CD4-positive, alpha-beta T cell (primary cell): ENCODE measurements at regions not wholly inside any gene's neighbourhood (a gene's known extent, or its start where the extent isn't known, plus 50 kb on each side); places are given as distances from the start of the nearest gene placed in this dataset.

Source experiments
- ATAC-seq: fragments of 200-7000 bp; cut with Tn5 transposase; one replicate; pipeline ENCODE4 v1.10.0; 2022; ENCODE audit warnings: mild to moderate bottlenecking; ENCODE audit not compliant: poor library complexity
- CTCF ChIA-PET: fragments of 350-600 bp; sonication (Branson Sonifier 250); formaldehyde crosslinking; loops from one replicate; lab custom pipeline; 2021; ENCODE audit warnings: antibody characterized with exemption, inconsistent platforms; lab: Charles Lee
- POLR2A ChIA-PET: fragments of 350-600 bp; sonication (Branson Sonifier 250); formaldehyde crosslinking; loops from one replicate; lab custom pipeline; 2021; ENCODE audit warnings: antibody characterized with exemption, inconsistent platforms; lab: Charles Lee
- DNase-seq, 14 experiments: peaks; one replicate each; pipeline ENCODE4 v3.0.0-alpha.2; 2013 to 2020; ENCODE audit warnings: mixed read lengths in 2 of 14
- H3K27ac ChIP-seq, 2 donors: one replicate each; pipeline versions ENCODE4 v1.5.1 to v1.7.0; 2013; ENCODE audit warnings: low read length in 2 of 2, low read depth in 1 of 2, mild to moderate bottlenecking in 1 of 2
- H3K27me3 ChIP-seq, 2 experiments: 1 replicate in 1 of 2; 2 replicates in 1 of 2; pipeline versions ENCODE4 v1.6.1 to v1.7.0; 2013; ENCODE audit warnings: low read length in 2 of 2, control low read depth in 1 of 2, mild to moderate bottlenecking in 1 of 2, moderate library complexity in 1 of 2; ENCODE audit not compliant: insufficient read depth in 2 of 2, control insufficient read depth in 1 of 2
- H3K36me3 ChIP-seq: one replicate; pipeline ENCODE4 v1.6.1; 2013; ENCODE audit warnings: low read length, control low read depth; ENCODE audit not compliant: insufficient read depth
- H3K4me1 ChIP-seq: one replicate; pipeline ENCODE4 v1.6.1; 2013; ENCODE audit warnings: low read length, control low read depth; ENCODE audit not compliant: insufficient read depth
- H3K4me3 ChIP-seq: one replicate; pipeline ENCODE4 v1.5.1; 2013; ENCODE audit warnings: mild to moderate bottlenecking, low read length, moderate library complexity
- H3K9me3 ChIP-seq, 2 experiments: 1 replicate in 1 of 2; 2 replicates in 1 of 2; pipeline versions ENCODE4 v1.6.1 to v1.7.0; 2013; ENCODE audit warnings: low read length in 2 of 2, mild to moderate bottlenecking in 2 of 2, control low read depth in 1 of 2, moderate library complexity in 1 of 2; ENCODE audit not compliant: control insufficient read depth in 1 of 2, insufficient read depth in 1 of 2
- H3K27ac Mint-ChIP-seq: one replicate; pipeline ENCODE4 v1.8.0; 2020; ENCODE audit warnings: mixed read lengths
- H3K27me3 Mint-ChIP-seq: one replicate; pipeline ENCODE4 v1.8.0; 2021; ENCODE audit warnings: mixed read lengths
- H3K36me3 Mint-ChIP-seq: one replicate; pipeline ENCODE4 v1.8.0; 2021; ENCODE audit warnings: low read depth, mixed read lengths
- H3K4me1 Mint-ChIP-seq: one replicate; pipeline ENCODE4 v1.8.0; 2021; ENCODE audit warnings: low read depth, mixed read lengths
- H3K4me3 Mint-ChIP-seq: one replicate; pipeline ENCODE4 v1.8.0; 2020; ENCODE audit warnings: mild to moderate bottlenecking, mixed read lengths
- H3K9me3 Mint-ChIP-seq: one replicate; pipeline ENCODE4 v1.8.0; 2020; ENCODE audit warnings: mixed read lengths
- intact Hi-C, 2 experiments: fragments of 100-400 bp; cut with DNase I in 1 of 2; cut with micrococcal nuclease in 1 of 2; formaldehyde crosslinking; loops; one replicate each; pipeline versions ENCODE4 v1.15.1 to v1.9.0; 2023 to 2025; cut with DNase I, micrococcal nuclease
- TF ChIP-seq, protein P1 (sequence below): fragments of 200-600 bp; IDR thresholded peaks from one replicate; pipeline ENCODE4 v1.8.0; 2022; ENCODE audit warnings: antibody characterized with exemption, mild to moderate bottlenecking

DNA sequence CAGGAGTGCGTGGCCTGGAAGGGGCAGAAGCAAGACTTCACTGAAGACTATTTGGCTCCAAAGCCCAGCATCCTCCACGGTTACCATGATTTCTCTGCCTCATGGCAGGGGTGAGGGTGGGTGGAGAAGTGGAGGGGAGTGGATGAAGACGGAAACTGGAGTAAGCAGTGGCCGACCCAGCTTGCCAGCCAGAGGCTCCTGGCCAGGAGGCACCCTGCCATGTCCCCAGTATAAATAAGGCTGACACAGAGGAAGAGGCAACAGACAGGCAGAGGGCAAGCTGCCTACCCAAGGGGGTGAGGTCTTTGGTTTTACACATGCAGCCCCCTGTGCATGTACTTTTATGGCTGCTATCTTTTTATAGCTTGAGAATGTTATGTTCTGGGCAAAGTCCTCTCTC, 102.6 kb upstream of the TBX20 start:
- intact Hi-C loops, result no loop called here

DNA sequence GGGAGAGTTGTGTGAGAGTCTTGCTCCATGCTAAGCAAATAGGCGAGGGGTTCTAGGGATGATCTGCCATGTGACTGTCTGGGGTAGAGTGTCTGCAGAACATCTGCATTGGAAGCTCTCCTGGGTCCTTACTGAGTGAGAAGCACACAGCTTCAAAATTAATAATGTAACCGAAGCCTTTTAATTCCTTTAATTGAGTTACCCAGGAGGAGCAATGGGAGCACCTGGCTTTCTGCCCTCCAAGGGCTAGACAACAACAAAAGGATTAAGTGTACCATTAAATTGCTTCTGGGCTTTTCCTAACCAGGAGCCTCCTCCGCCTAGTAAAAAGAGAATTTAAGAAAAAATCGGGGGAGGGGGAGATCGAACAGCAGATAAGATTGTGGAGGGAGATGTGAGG, 102.0 kb upstream of the TBX20 start:
- Histone ChIP-seq H3K4me3 (no peak overlapping the region), H3K4me1 (no peaks in the 10 kb centered on the region), H3K9me3 (no peaks in the 10 kb centered on the region), H3K27ac (no peak overlapping the region), H3K36me3 (no peaks in the 10 kb centered on the region), H3K27me3 (peaks cover 2 to 8% of the 10 kb centered on the region in 2 experiments)
- H3K27ac Mint-ChIP-seq, result no peak overlapping the region
- H3K27me3 Mint-ChIP-seq, result peaks cover 19% of the 10 kb centered on the region
- no peaks in the 10 kb centered on the region for H3K4me1 Mint-ChIP-seq
- no peak for ATAC-seq
- H3K4me3 Mint-ChIP-seq, result no peak overlapping the region
- DNase-seq, result no peak
- intact Hi-C loops, result no loop called here
- ChIA-PET CTCF (no interaction called here), POLR2A (no interaction called here)
- no peaks in the 10 kb centered on the region for H3K36me3 Mint-ChIP-seq
- TF ChIP-seq, protein P1, sequence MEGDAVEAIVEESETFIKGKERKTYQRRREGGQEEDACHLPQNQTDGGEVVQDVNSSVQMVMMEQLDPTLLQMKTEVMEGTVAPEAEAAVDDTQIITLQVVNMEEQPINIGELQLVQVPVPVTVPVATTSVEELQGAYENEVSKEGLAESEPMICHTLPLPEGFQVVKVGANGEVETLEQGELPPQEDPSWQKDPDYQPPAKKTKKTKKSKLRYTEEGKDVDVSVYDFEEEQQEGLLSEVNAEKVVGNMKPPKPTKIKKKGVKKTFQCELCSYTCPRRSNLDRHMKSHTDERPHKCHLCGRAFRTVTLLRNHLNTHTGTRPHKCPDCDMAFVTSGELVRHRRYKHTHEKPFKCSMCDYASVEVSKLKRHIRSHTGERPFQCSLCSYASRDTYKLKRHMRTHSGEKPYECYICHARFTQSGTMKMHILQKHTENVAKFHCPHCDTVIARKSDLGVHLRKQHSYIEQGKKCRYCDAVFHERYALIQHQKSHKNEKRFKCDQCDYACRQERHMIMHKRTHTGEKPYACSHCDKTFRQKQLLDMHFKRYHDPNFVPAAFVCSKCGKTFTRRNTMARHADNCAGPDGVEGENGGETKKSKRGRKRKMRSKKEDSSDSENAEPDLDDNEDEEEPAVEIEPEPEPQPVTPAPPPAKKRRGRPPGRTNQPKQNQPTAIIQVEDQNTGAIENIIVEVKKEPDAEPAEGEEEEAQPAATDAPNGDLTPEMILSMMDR, result no peak
- no peaks in the 10 kb centered on the region for H3K9me3 Mint-ChIP-seq

More for the DNA sequence above, 102.6 kb upstream of the TBX20 start:
- Histone ChIP-seq H3K27me3 (peaks cover 2 to 8% of the 10 kb centered on the region in 2 experiments), H3K4me1 (no peaks in the 10 kb centered on the region), H3K27ac (no peak overlapping the region), H3K4me3 (no peak overlapping the region), H3K36me3 (no peaks in the 10 kb centered on the region), H3K9me3 (no peaks in the 10 kb centered on the region)
- TF ChIP-seq, protein P1, result no peak
- ChIA-PET CTCF (no interaction called here), POLR2A (no interaction called here)
- no peak overlapping the region for H3K27ac Mint-ChIP-seq
- no peaks in the 10 kb centered on the region for H3K36me3 Mint-ChIP-seq
- ATAC-seq, result no peak
- H3K4me1 Mint-ChIP-seq, result no peaks in the 10 kb centered on the region
- H3K4me3 Mint-ChIP-seq, result no peak overlapping the region
- H3K27me3 Mint-ChIP-seq, result peaks cover 21% of the 10 kb centered on the region
- no peaks in the 10 kb centered on the region for H3K9me3 Mint-ChIP-seq
- no peak for DNase-seq

DNA sequence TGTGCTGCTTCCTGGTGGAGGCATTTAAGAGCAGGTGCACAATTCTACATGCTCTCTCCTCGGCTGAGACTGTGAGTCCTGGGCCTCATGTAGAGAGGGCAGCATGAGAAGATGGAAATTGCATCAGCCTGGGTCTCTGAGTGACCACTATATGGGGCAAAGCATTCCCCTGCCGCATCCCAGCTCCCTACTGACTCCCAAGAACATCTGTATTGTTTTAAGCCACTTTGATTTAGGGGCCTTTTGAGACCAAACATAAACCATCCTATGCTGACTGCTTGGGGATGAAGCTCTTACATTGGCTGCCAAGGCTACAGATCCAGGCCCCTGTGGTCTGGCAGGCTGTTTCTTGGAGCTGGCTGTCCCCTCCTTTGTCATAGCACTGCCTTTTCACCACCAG, 101.3 kb upstream of the TBX20 start:
- DNase-seq (no peak), ATAC-seq (no peak)
- Histone ChIP-seq H3K4me1 (no peaks in the 10 kb centered on the region), H3K27ac (no peak overlapping the region), H3K36me3 (no peaks in the 10 kb centered on the region), H3K9me3 (no peaks in the 10 kb centered on the region), H3K4me3 (no peak overlapping the region), H3K27me3 (peaks cover 2 to 8% of the 10 kb centered on the region in 2 experiments)
- intact Hi-C loops, result no loop called here
- H3K36me3 Mint-ChIP-seq, result no peaks in the 10 kb centered on the region
- H3K27ac Mint-ChIP-seq, result no peak overlapping the region
- ChIA-PET POLR2A (no interaction called here), CTCF (no interaction called here)
- H3K27me3 Mint-ChIP-seq, result peaks cover 19% of the 10 kb centered on the region
- H3K4me3 Mint-ChIP-seq, result no peak overlapping the region
- H3K4me1 Mint-ChIP-seq, result no peaks in the 10 kb centered on the region
- no peaks in the 10 kb centered on the region for H3K9me3 Mint-ChIP-seq
- TF ChIP-seq, protein P1, result no peak
